GM23338 (cell line): ENCODE measurements at regions not wholly inside any gene's neighbourhood (a gene's known extent, or its start where the extent isn't known, plus 50 kb on each side); places are given as distances from the start of the nearest gene placed in this dataset.

ENCODE experiments used
- ATAC-seq: fragments of 200-7000 bp; cut with Tn5 transposase; 3 replicates; pipeline ENCODE4 v1.9.1; 2020
- DNase-seq: peaks from one replicate; pipeline ENCODE4 v3.0.0-alpha.2; 2015; ENCODE audit warnings: low spot score
- H2AFZ ChIP-seq: fragments of 200-600 bp; sonication (generic); 2 replicates; pipeline ENCODE4 v1.8.0; 2016; ENCODE audit warnings: antibody characterized with exemption, mild to moderate bottlenecking, moderate library complexity
- H3F3A ChIP-seq: fragments of 200-600 bp; sonication (generic); replicated peaks from 2 replicates; pipeline ENCODE4 v1.8.0; 2017; ENCODE audit warnings: antibody characterized with exemption, mixed run types, low read depth
- H3K27ac ChIP-seq: fragments of 200-600 bp; sonication (generic); 2 replicates; pipeline ENCODE4 v1.6.1; 2016; ENCODE audit warnings: low read depth
- H3K27me3 ChIP-seq: fragments of 200-600 bp; sonication (generic); 2 replicates; pipeline ENCODE4 v1.8.0; 2016; ENCODE audit warnings: mild to moderate bottlenecking, mixed run types, moderate library complexity; ENCODE audit not compliant: insufficient read depth
- H3K36me3 ChIP-seq: fragments of 200-600 bp; sonication (generic); 2 replicates; pipeline ENCODE4 v1.8.0; 2016; ENCODE audit warnings: mild to moderate bottlenecking; ENCODE audit not compliant: insufficient read depth
- H3K4me1 ChIP-seq: fragments of 200-600 bp; sonication (generic); 2 replicates; pipeline ENCODE4 v1.8.0; 2016; ENCODE audit warnings: mild to moderate bottlenecking, moderate library complexity; ENCODE audit not compliant: insufficient read depth
- H3K4me2 ChIP-seq: fragments of 200-600 bp; sonication (generic); 2 replicates; pipeline ENCODE4 v1.7.1; 2017; ENCODE audit warnings: mixed run types
- H3K4me3 ChIP-seq: fragments of 200-600 bp; sonication (generic); 2 replicates; pipeline ENCODE4 v1.6.1; 2016; ENCODE audit warnings: mixed run types
- H3K79me2 ChIP-seq: fragments of 200-600 bp; sonication (generic); replicated peaks from 2 replicates; pipeline ENCODE4 v1.8.0; 2017; ENCODE audit warnings: mild to moderate bottlenecking; ENCODE audit not compliant: insufficient read depth
- H3K9me2 ChIP-seq: fragments of 200-600 bp; sonication (generic); 2 replicates; pipeline ENCODE4 v1.8.0; 2017; ENCODE audit not compliant: insufficient read depth
- H4K20me1 ChIP-seq: fragments of 200-600 bp; sonication (generic); replicated peaks from 2 replicates; pipeline ENCODE4 v1.8.0; 2017; ENCODE audit warnings: mild to moderate bottlenecking; ENCODE audit not compliant: insufficient read depth
- H3K27ac Mint-ChIP-seq: 2 replicates; pipeline ENCODE4 v1.8.0; 2020; ENCODE audit warnings: inconsistent platforms, mild to moderate bottlenecking, moderate library complexity, mixed read lengths
- H3K27me3 Mint-ChIP-seq: 3 replicates; pipeline ENCODE4 v1.8.0; 2022; ENCODE audit warnings: low read depth, mild to moderate bottlenecking, moderate library complexity, mixed read lengths, inconsistent platforms; ENCODE audit not compliant: insufficient read depth, poor library complexity
- H3K36me3 Mint-ChIP-seq: 3 replicates; pipeline ENCODE4 v1.8.0; 2021; ENCODE audit warnings: low read depth, mild to moderate bottlenecking, inconsistent platforms, moderate library complexity, mixed read lengths
- H3K4me1 Mint-ChIP-seq: 3 replicates; pipeline ENCODE4 v1.8.0; 2020; ENCODE audit warnings: mild to moderate bottlenecking, inconsistent platforms, mixed read lengths
- H3K4me3 Mint-ChIP-seq: 3 replicates; pipeline ENCODE4 v1.8.0; 2021; ENCODE audit warnings: moderate library complexity, mild to moderate bottlenecking, inconsistent platforms, mixed read lengths
- H3K9me3 Mint-ChIP-seq: 3 replicates; pipeline ENCODE4 v1.8.0; 2020; ENCODE audit warnings: moderate library complexity, mild to moderate bottlenecking, inconsistent platforms, mixed read lengths
- CREB1 ChIP-seq: fragments of 250-450 bp; sonication (Bioruptor Pico); IDR thresholded peaks from 2 replicates; pipeline ENCODE4 v1.5.0; 2020; ENCODE audit warnings: low read depth, mild to moderate bottlenecking, moderate library complexity
- CTCF ChIP-seq, 2 experiments: fragments of 200-600 bp in 1 of 2; sonication (generic) in 1 of 2; conservative IDR thresholded peaks; 2 replicates each; pipeline versions ENCODE4 v1.5.1 to v1.6.1; 2016 to 2017; ENCODE audit warnings: antibody characterized with exemption in 2 of 2, low read depth in 2 of 2, mild to moderate bottlenecking in 2 of 2, moderate library complexity in 1 of 2
- ETS1 ChIP-seq: IDR thresholded peaks from 2 replicates; pipeline ENCODE4 v1.6.1; 2016; ENCODE audit warnings: antibody characterized with exemption
- EZH2 ChIP-seq: fragments of 200-600 bp; sonication (generic); IDR thresholded peaks from one replicate; pipeline ENCODE4 v1.8.0; 2017; ENCODE audit warnings: antibody characterized with exemption, mild to moderate bottlenecking, low read depth; ENCODE audit not compliant: unreplicated experiment
- EZH2phosphoT487 ChIP-seq: fragments of 200-600 bp; sonication (generic); IDR thresholded peaks from one replicate; pipeline ENCODE4 v1.8.1; 2018; ENCODE audit warnings: antibody characterized with exemption; ENCODE audit not compliant: unreplicated experiment
- JUNB ChIP-seq: IDR thresholded peaks from one replicate; pipeline ENCODE4 v1.6.1; 2016; ENCODE audit warnings: antibody characterized with exemption; ENCODE audit not compliant: unreplicated experiment
- POLR2AphosphoS5 ChIP-seq: IDR thresholded peaks from 2 replicates; pipeline ENCODE4 v1.6.1; 2016; ENCODE audit warnings: antibody characterized with exemption, low read depth
- REST ChIP-seq: IDR thresholded peaks from one replicate; pipeline ENCODE4 v1.6.1; 2018; ENCODE audit warnings: antibody characterized with exemption; ENCODE audit not compliant: unreplicated experiment
- STAT1 ChIP-seq: IDR thresholded peaks from one replicate; pipeline ENCODE4 v1.6.1; 2016; ENCODE audit warnings: antibody characterized with exemption; ENCODE audit not compliant: unreplicated experiment

GRCh38 chr6:40732878-40733277 lies 145.7 kb upstream of the LRFN2 start:
- Mint-ChIP-seq H3K4me3 (no peak overlapping the region), H3K4me1 (peaks cover 18% of the 10 kb centered on the region), H3K27ac (no peak overlapping the region), H3K27me3 (peaks cover 12% of the 10 kb centered on the region), H3K9me3 (no peaks in the 10 kb centered on the region), H3K36me3 (no peaks in the 10 kb centered on the region)
- Histone ChIP-seq H3K4me3 (no peak overlapping the region), H4K20me1 (no peaks in the 10 kb centered on the region), H3K4me1 (peaks cover 19% of the 10 kb centered on the region), H3K27ac (no peak overlapping the region), H3K79me2 (no peaks in the 10 kb centered on the region), H3K36me3 (no peaks in the 10 kb centered on the region), H2AFZ (no peak overlapping the region), H3K9me2 (no peaks in the 10 kb centered on the region), H3F3A (no peaks in the 10 kb centered on the region), H3K27me3 (no peaks in the 10 kb centered on the region), H3K4me2 (no peak overlapping the region)
- DNase-seq (no peak), ATAC-seq (no peak)
- TF ChIP-seq JUNB = no peak
- no peak for TF ChIP-seq CREB1
- TF ChIP-seq STAT1 = no peak

GRCh38 chr6:40728643-40729042 lies 141.5 kb upstream of the LRFN2 start:
- ATAC-seq (no peak), DNase-seq (no peak)
- no peaks in the 10 kb centered on the region for H3K36me3 ChIP-seq
- H3K9me3 Mint-ChIP-seq = no peaks in the 10 kb centered on the region
- H3K27me3 ChIP-seq = no peaks in the 10 kb centered on the region
- no peak for TF ChIP-seq POLR2AphosphoS5
- no peak for TF ChIP-seq JUNB
- TF ChIP-seq EZH2 = no peak
- no peak for TF ChIP-seq EZH2phosphoT487
- no peak for TF ChIP-seq CREB1
- no peak for TF ChIP-seq CTCF (conservative IDR thresholded peaks at IDR 0.05; ENCODE audit: low read depth in 2 of 2)
- no peak for TF ChIP-seq ETS1
- H3K4me2 ChIP-seq = no peak overlapping the region
- H2AFZ ChIP-seq = no peak overlapping the region
- H3K4me1 Mint-ChIP-seq = peaks cover 21% of the 10 kb centered on the region
- H3K4me3 ChIP-seq = no peak overlapping the region
- no peaks in the 10 kb centered on the region for H3F3A ChIP-seq
- no peak overlapping the region for H3K27ac Mint-ChIP-seq
- H3K4me1 ChIP-seq = peaks cover 24% of the 10 kb centered on the region
- no peaks in the 10 kb centered on the region for H3K27me3 Mint-ChIP-seq
- H3K4me3 Mint-ChIP-seq = no peak overlapping the region
- H3K9me2 ChIP-seq = no peaks in the 10 kb centered on the region
- H4K20me1 ChIP-seq = no peaks in the 10 kb centered on the region
- no peaks in the 10 kb centered on the region for H3K79me2 ChIP-seq
- H3K27ac ChIP-seq = no peak overlapping the region
- H3K36me3 Mint-ChIP-seq = no peaks in the 10 kb centered on the region

- Histone ChIP-seq H3K4me1 (peaks cover 24% of the 10 kb centered on the region), H3K4me2 (no peak overlapping the region), H2AFZ (no peak overlapping the region), H3K36me3 (no peaks in the 10 kb centered on the region), H4K20me1 (no peaks in the 10 kb centered on the region), H3F3A (no peaks in the 10 kb centered on the region), H3K9me2 (no peaks in the 10 kb centered on the region), H3K27me3 (no peaks in the 10 kb centered on the region), H3K27ac (no peak overlapping the region), H3K79me2 (no peaks in the 10 kb centered on the region), H3K4me3 (no peak overlapping the region)
- no peaks in the 10 kb centered on the region for H3K36me3 Mint-ChIP-seq
- H3K27ac Mint-ChIP-seq = no peak overlapping the region
- H3K9me3 Mint-ChIP-seq = no peaks in the 10 kb centered on the region
- ATAC-seq (peak; percentile 90), DNase-seq (peak; percentile 78)
- TF ChIP-seq REST (no peak), CTCF (conservative IDR thresholded peaks at IDR 0.05; ENCODE audit: low read depth in 2 of 2) (peak; percentile 46 to 47)
- no peak overlapping the region for H3K4me3 Mint-ChIP-seq
- H3K4me1 Mint-ChIP-seq = peaks cover 24% of the 10 kb centered on the region
- no peaks in the 10 kb centered on the region for H3K27me3 Mint-ChIP-seq
These were observed 140.1 kb upstream of the LRFN2 start for GRCh38 chr6:40727271-40727670.
